C4-2B (cell line): ENCODE measurements at regions not wholly inside any gene's neighbourhood (a gene's known extent, or its start where the extent isn't known, plus 50 kb on each side); places are given as distances from the start of the nearest gene placed in this dataset.

Source experiments
- H3K27ac ChIP-seq: fragments of 450-650 bp; 2 replicates; pipeline ENCODE4 v1.5.1; 2017
- CTCF ChIP-seq: fragments of 450-650 bp; conservative IDR thresholded peaks from 2 replicates; pipeline ENCODE4 v1.5.1; 2017; ENCODE audit warnings: mild to moderate bottlenecking
- ZFX ChIP-seq: fragments of 450-650 bp; IDR thresholded peaks from 2 replicates; pipeline ENCODE4 v1.6.1; 2017

GRCh38 chr4:164529486-164529885 is 224.4 kb upstream of the SMIM31 start:
- no peak for TF ChIP-seq ZFX
- H3K27ac ChIP-seq = no peak overlapping the region

DNA sequence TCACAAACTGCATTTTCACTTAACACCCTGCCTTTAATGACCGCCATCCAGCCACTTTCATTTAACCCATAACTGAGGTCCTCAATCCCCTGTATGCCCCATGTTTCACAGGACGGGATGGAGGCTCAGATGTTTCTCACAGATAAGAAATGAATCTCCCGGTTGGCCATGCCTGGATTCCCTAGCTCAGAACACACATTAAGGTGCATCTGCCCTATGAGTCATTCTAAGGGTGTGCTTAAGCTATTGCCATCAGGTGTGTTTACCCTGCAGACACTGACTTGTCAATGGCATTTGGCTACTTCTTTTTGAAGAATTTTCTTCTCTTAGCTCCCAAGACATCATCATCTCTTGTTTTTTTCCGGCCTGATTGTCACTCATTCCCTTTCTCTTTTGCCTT is 222.6 kb upstream of the SMIM31 start:
- no peak for TF ChIP-seq ZFX
- TF ChIP-seq CTCF = no peak
- H3K27ac ChIP-seq = no peak overlapping the region

- TF ChIP-seq CTCF = no peak
- TF ChIP-seq ZFX = no peak
- no peak overlapping the region for H3K27ac ChIP-seq
Observed at GRCh38 chr4:164536814-164537213, 217.1 kb upstream of the SMIM31 start.

- H3K27ac ChIP-seq = no peak overlapping the region
- TF ChIP-seq CTCF (no peak), ZFX (no peak)
Observed at GRCh38 chr4:164538097-164538496, 215.8 kb upstream of the SMIM31 start.

DNA sequence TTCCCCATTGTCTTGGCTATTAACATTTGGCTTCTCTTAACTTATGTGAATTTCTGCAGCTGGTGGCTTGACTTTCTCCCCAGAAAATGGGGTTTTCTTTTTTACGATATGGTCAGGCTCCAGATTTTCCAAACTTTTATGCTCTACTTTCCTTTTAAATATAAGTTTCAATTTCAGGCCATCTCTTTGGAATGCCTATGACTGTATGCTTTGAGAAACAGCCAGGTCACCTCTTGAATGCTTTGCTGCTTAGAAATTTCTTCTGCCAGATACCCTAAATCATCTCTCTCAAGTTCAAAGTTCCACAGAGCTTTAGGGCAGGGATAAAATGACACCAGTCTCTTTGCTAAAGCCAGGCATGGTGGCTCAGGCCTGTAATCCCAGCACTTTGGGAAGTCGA is 212.9 kb upstream of the SMIM31 start:
- no peak for TF ChIP-seq ZFX
- no peak for TF ChIP-seq CTCF

GRCh38 chr4:164542431-164542830 is 211.5 kb upstream of the SMIM31 start:
- no peak overlapping the region for H3K27ac ChIP-seq
- no peak for TF ChIP-seq ZFX
- TF ChIP-seq CTCF = no peak

More for the DNA sequence above, 212.9 kb upstream of the SMIM31 start:
- H3K27ac ChIP-seq = no peak overlapping the region

GRCh38 chr4:164550989-164551712 is 202.8 kb upstream of the SMIM31 start:
- no peak overlapping the region for H3K27ac ChIP-seq
- TF ChIP-seq ZFX (no peak), CTCF (no peak)

- H3K27ac ChIP-seq = no peak overlapping the region
- TF ChIP-seq ZFX = no peak
- no peak for TF ChIP-seq CTCF
Observed at GRCh38 chr4:164551713-164552040, 202.3 kb upstream of the SMIM31 start.
